PC-9 (cell line): ENCODE measurements at regions not wholly inside any gene's neighbourhood (a gene's known extent, or its start where the extent isn't known, plus 50 kb on each side); places are given as distances from the start of the nearest gene placed in this dataset.

Experiments
- EZH2 ChIP-seq: fragments of 200-600 bp; sonication (generic); IDR thresholded peaks from 2 replicates; pipeline ENCODE4 v1.8.0; 2017; ENCODE audit warnings: antibody characterized with exemption, low read depth
- TF ChIP-seq, protein P1 (sequence below): fragments of 200-600 bp; sonication (generic); conservative IDR thresholded peaks from 2 replicates; pipeline ENCODE4 v1.6.1; 2017; ENCODE audit warnings: mixed run types, antibody characterized with exemption, mild to moderate bottlenecking, moderate library complexity

DNA sequence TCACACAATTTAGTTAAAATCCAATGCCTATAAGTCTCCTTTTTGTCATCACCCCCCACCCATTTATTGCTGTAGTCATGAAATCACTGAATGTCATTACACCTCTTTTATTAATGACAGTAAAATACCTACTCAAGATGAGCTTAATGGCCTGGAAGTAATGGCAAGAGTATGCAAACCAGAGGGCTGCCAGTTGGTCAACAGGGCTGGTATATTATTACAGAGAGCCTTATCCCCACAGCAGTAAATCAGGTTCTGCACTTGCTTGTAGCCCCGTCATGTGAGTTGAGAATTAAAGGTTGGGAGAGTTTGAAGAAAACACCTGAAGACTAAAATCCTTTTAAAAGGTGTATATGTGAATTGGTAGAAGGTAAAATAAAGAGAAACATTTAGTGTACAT lies 372.4 kb downstream of the MAT2B start:
- TF ChIP-seq, protein P1, sequence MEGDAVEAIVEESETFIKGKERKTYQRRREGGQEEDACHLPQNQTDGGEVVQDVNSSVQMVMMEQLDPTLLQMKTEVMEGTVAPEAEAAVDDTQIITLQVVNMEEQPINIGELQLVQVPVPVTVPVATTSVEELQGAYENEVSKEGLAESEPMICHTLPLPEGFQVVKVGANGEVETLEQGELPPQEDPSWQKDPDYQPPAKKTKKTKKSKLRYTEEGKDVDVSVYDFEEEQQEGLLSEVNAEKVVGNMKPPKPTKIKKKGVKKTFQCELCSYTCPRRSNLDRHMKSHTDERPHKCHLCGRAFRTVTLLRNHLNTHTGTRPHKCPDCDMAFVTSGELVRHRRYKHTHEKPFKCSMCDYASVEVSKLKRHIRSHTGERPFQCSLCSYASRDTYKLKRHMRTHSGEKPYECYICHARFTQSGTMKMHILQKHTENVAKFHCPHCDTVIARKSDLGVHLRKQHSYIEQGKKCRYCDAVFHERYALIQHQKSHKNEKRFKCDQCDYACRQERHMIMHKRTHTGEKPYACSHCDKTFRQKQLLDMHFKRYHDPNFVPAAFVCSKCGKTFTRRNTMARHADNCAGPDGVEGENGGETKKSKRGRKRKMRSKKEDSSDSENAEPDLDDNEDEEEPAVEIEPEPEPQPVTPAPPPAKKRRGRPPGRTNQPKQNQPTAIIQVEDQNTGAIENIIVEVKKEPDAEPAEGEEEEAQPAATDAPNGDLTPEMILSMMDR, result no peak
- no peak for TF ChIP-seq EZH2
